Osteocyte (in vitro differentiated cells): ENCODE measurements at regions not wholly inside any gene's neighbourhood (a gene's known extent, or its start where the extent isn't known, plus 50 kb on each side); places are given as distances from the start of the nearest gene placed in this dataset.
"Not testable (repeated sequence)": the region's sequence is repeated elsewhere in the genome, so short reads cannot be mapped to it uniquely, and the experiment has no call there.

Experiments used
- DNase-seq: peaks from one replicate; pipeline ENCODE4 v3.0.0; 2021; ENCODE audit warnings: mixed read lengths; ENCODE audit not compliant: unreplicated experiment; ENCODE audit errors: extremely low spot score
- H3K27ac Mint-ChIP-seq: one replicate; pipeline ENCODE4 v1.8.0; 2021; ENCODE audit warnings: mild to moderate bottlenecking, mixed read lengths; ENCODE audit not compliant: unreplicated experiment
- H3K27me3 Mint-ChIP-seq: one replicate; pipeline ENCODE4 v1.8.0; 2021; ENCODE audit warnings: mixed read lengths; ENCODE audit not compliant: unreplicated experiment
- H3K36me3 Mint-ChIP-seq: one replicate; pipeline ENCODE4 v1.8.0; 2021; ENCODE audit warnings: mixed read lengths; ENCODE audit not compliant: unreplicated experiment
- H3K4me1 Mint-ChIP-seq: one replicate; pipeline ENCODE4 v1.8.0; 2021; ENCODE audit warnings: mixed read lengths; ENCODE audit not compliant: unreplicated experiment
- H3K4me3 Mint-ChIP-seq: one replicate; pipeline ENCODE4 v1.8.0; 2021; ENCODE audit warnings: mild to moderate bottlenecking, moderate library complexity, mixed read lengths; ENCODE audit not compliant: unreplicated experiment
- H3K9me3 Mint-ChIP-seq: one replicate; pipeline ENCODE4 v1.8.0; 2021; ENCODE audit warnings: mixed read lengths; ENCODE audit not compliant: unreplicated experiment
- CTCF ChIP-seq: fragments of 200-600 bp; sonication (generic); IDR thresholded peaks from 2 replicates; pipeline ENCODE4 v1.5.0; 2021; ENCODE audit warnings: antibody characterized with exemption, mild to moderate bottlenecking, moderate library complexity

GRCh38 chr16:87035053-87035452 is 282.1 kb downstream of the C16orf95 start:
- H3K27ac Mint-ChIP-seq, result no peak overlapping the region
- no peaks in the 10 kb centered on the region for H3K36me3 Mint-ChIP-seq
- H3K4me1 Mint-ChIP-seq, result peaks cover 11% of the 10 kb centered on the region
- H3K9me3 Mint-ChIP-seq, result no peaks in the 10 kb centered on the region
- no peak for DNase-seq
- peaks cover 3% of the 10 kb centered on the region for H3K27me3 Mint-ChIP-seq
- TF ChIP-seq CTCF, result no peak
- H3K4me3 Mint-ChIP-seq, result no peak overlapping the region

- DNase-seq, result no peak
Observed at GRCh38 chr16:87037012-87037411, 280.2 kb downstream of the C16orf95 start.

GRCh38 chr16:87038528-87038927 is 278.7 kb downstream of the C16orf95 start:
- H3K4me1 Mint-ChIP-seq, H3K9me3 Mint-ChIP-seq, H3K27ac Mint-ChIP-seq, H3K4me3 Mint-ChIP-seq, DNase-seq, H3K36me3 Mint-ChIP-seq, H3K27me3 Mint-ChIP-seq: not testable (repeated sequence)

More at GRCh38 chr16:87037012-87037411, 280.2 kb downstream of the C16orf95 start:
- peaks cover 11% of the 10 kb centered on the region for H3K4me1 Mint-ChIP-seq
- no peak for TF ChIP-seq CTCF
- H3K27me3 Mint-ChIP-seq, result peaks cover 3% of the 10 kb centered on the region
- H3K36me3 Mint-ChIP-seq, result no peaks in the 10 kb centered on the region
- no peaks in the 10 kb centered on the region for H3K9me3 Mint-ChIP-seq
- H3K27ac Mint-ChIP-seq, result no peak overlapping the region
- H3K4me3 Mint-ChIP-seq, result no peak overlapping the region

GRCh38 chr16:87040169-87041117 is 276.7 kb downstream of the C16orf95 start:
- Mint-ChIP-seq H3K27me3 (peaks cover 3% of the 10 kb centered on the region), H3K36me3 (no peaks in the 10 kb centered on the region), H3K27ac (no peak overlapping the region), H3K4me3 (no peak overlapping the region), H3K9me3 (no peaks in the 10 kb centered on the region), H3K4me1 (peaks cover 9% of the 10 kb centered on the region)
- TF ChIP-seq CTCF, result no peak
- no peak for DNase-seq

GRCh38 chr16:87041286-87041685 is 275.9 kb downstream of the C16orf95 start:
- TF ChIP-seq CTCF, result no peak
- H3K27ac Mint-ChIP-seq, result no peak overlapping the region
- H3K36me3 Mint-ChIP-seq, result no peaks in the 10 kb centered on the region
- no peak for DNase-seq
- H3K4me1 Mint-ChIP-seq, result peaks cover 9% of the 10 kb centered on the region
- H3K4me3 Mint-ChIP-seq, result no peak overlapping the region
- H3K9me3 Mint-ChIP-seq, result no peaks in the 10 kb centered on the region
- H3K27me3 Mint-ChIP-seq, result peaks cover 3% of the 10 kb centered on the region
